ENCODE measurements at regions not wholly inside any gene's neighbourhood (a gene's known extent, or its start where the extent isn't known, plus 50 kb on each side); places are given as distances from the start of the nearest gene placed in this dataset.

GRCh38 chr6:68046756-68047155 is 588.3 kb upstream of the ADGRB3 start:
- no peaks in the 10 kb centered on the region for H3K27me3 ChIP-seq
- no peak for TF ChIP-seq CTCF (IDR thresholded peaks at IDR 0.05)
- TF ChIP-seq POLR2A (IDR thresholded peaks at IDR 0.05): no peak
- TF ChIP-seq POLR2AphosphoS5 (IDR thresholded peaks at IDR 0.05; ENCODE audit: insufficient read depth in 1 of 2, low read depth in 1 of 2): no peak
- no peak overlapping the region for H3K27ac ChIP-seq
- DNase-seq (ENCODE audit: extremely low spot score in 2 of 2): no peak
- H3K4me1 ChIP-seq: no peaks in the 10 kb centered on the region
- H3K36me3 ChIP-seq: no peaks in the 10 kb centered on the region
- H3K4me3 ChIP-seq: no peak overlapping the region
- intact Hi-C loops (cut with DNase I): no loop called here
- no peaks in the 10 kb centered on the region for H3K9me3 ChIP-seq

- H3K27me3 ChIP-seq: no peaks in the 10 kb centered on the region
- H3K4me3 ChIP-seq: no peak overlapping the region
- intact Hi-C loops (cut with DNase I): no loop called here
- DNase-seq (ENCODE audit: extremely low spot score in 2 of 2): no peak
- H3K36me3 ChIP-seq: no peaks in the 10 kb centered on the region
- H3K27ac ChIP-seq: no peak overlapping the region
- TF ChIP-seq POLR2A (IDR thresholded peaks at IDR 0.05) (no peak), POLR2AphosphoS5 (IDR thresholded peaks at IDR 0.05; ENCODE audit: insufficient read depth in 1 of 2, low read depth in 1 of 2) (no peak), CTCF (IDR thresholded peaks at IDR 0.05) (no peak)
- H3K9me3 ChIP-seq: no peaks in the 10 kb centered on the region
- H3K4me1 ChIP-seq: no peaks in the 10 kb centered on the region
These were observed 588.8 kb upstream of the ADGRB3 start for GRCh38 chr6:68046302-68046701.

GRCh38 chr6:68045193-68045592 is 589.9 kb upstream of the ADGRB3 start:
- intact Hi-C loops (cut with DNase I): no loop called here
- TF ChIP-seq POLR2AphosphoS5 (IDR thresholded peaks at IDR 0.05; ENCODE audit: insufficient read depth in 1 of 2, low read depth in 1 of 2) (no peak), CTCF (IDR thresholded peaks at IDR 0.05) (no peak), POLR2A (IDR thresholded peaks at IDR 0.05) (no peak)
- no peak overlapping the region for H3K27ac ChIP-seq
- H3K9me3 ChIP-seq: no peaks in the 10 kb centered on the region
- H3K4me1 ChIP-seq: no peaks in the 10 kb centered on the region
- no peak for DNase-seq (ENCODE audit: extremely low spot score in 2 of 2)
- H3K36me3 ChIP-seq: no peaks in the 10 kb centered on the region
- H3K27me3 ChIP-seq: no peaks in the 10 kb centered on the region
- no peak overlapping the region for H3K4me3 ChIP-seq

GRCh38 chr6:68044264-68044663 is 590.8 kb upstream of the ADGRB3 start:
- Histone ChIP-seq H3K27me3 (no peaks in the 10 kb centered on the region), H3K9me3 (no peaks in the 10 kb centered on the region), H3K4me1 (no peaks in the 10 kb centered on the region), H3K36me3 (no peaks in the 10 kb centered on the region), H3K27ac (no peak overlapping the region), H3K4me3 (no peak overlapping the region)
- intact Hi-C loops (cut with DNase I): no loop called here
- no peak for DNase-seq (ENCODE audit: extremely low spot score in 2 of 2)
- TF ChIP-seq CTCF (IDR thresholded peaks at IDR 0.05) (no peak), POLR2AphosphoS5 (IDR thresholded peaks at IDR 0.05; ENCODE audit: insufficient read depth in 1 of 2, low read depth in 1 of 2) (no peak), POLR2A (IDR thresholded peaks at IDR 0.05) (no peak)

GRCh38 chr6:68043122-68043398 is 592.0 kb upstream of the ADGRB3 start:
- H3K4me1 ChIP-seq: no peaks in the 10 kb centered on the region
- H3K9me3 ChIP-seq: no peaks in the 10 kb centered on the region
- DNase-seq (ENCODE audit: extremely low spot score in 2 of 2): no peak
- H3K27me3 ChIP-seq: no peaks in the 10 kb centered on the region
- no peak overlapping the region for H3K4me3 ChIP-seq
- intact Hi-C loops (cut with DNase I): no loop called here
- TF ChIP-seq CTCF (IDR thresholded peaks at IDR 0.05) (no peak), POLR2AphosphoS5 (IDR thresholded peaks at IDR 0.05; ENCODE audit: insufficient read depth in 1 of 2, low read depth in 1 of 2) (no peak), POLR2A (IDR thresholded peaks at IDR 0.05) (no peak)
- no peaks in the 10 kb centered on the region for H3K36me3 ChIP-seq
- H3K27ac ChIP-seq: no peak overlapping the region

Data from vagina (tissue), 2 donors.